NB4 (cell line): ENCODE measurements at regions not wholly inside any gene's neighbourhood (a gene's known extent, or its start where the extent isn't known, plus 50 kb on each side); places are given as distances from the start of the nearest gene placed in this dataset.

Experiments
- CTCF ChIP-seq: IDR thresholded peaks from one replicate; pipeline ENCODE4 v1.5.1; 2012; ENCODE audit warnings: low read depth, low read length
- MAX ChIP-seq: IDR thresholded peaks from 2 replicates; pipeline ENCODE4 v1.6.1; 2011; ENCODE audit warnings: low read depth, low read length
- MYC ChIP-seq: IDR thresholded peaks from 2 replicates; pipeline ENCODE4 v1.6.1; 2011; ENCODE audit warnings: low read depth, low read length
- POLR2A ChIP-seq: IDR thresholded peaks from 2 replicates; pipeline ENCODE4 v1.6.1; 2011; ENCODE audit warnings: mild to moderate bottlenecking; ENCODE audit not compliant: insufficient read length; ENCODE audit errors: extremely low read depth

GRCh38 chr2:5254791-5255332, 437.3 kb upstream of the SOX11 start:
- TF ChIP-seq CTCF (no peak), POLR2A (no peak), MAX (no peak), MYC (no peak)
